SK-N-SH (cell line): ENCODE measurements at regions not wholly inside any gene's neighbourhood (a gene's known extent, or its start where the extent isn't known, plus 50 kb on each side); places are given as distances from the start of the nearest gene placed in this dataset.
A peak's percentile ranks its signal among the peaks of the same experiment; 100 is the strongest.

Experiments used
- CTCF ChIA-PET: fragments of 300-600, 350-600 bp; formaldehyde crosslinking; extraction: SDS; loops from one replicate; lab custom pipeline; 2021; lab: Yijun Ruan, JAX
- POLR2A ChIA-PET: fragments of 350-600 bp; sonication (Branson Sonifier 250); formaldehyde crosslinking; extraction: SDS; loops from one replicate; lab custom pipeline; 2020; ENCODE audit warnings: antibody characterized with exemption, inconsistent platforms; lab: Yijun Ruan, JAX
- DNase-seq: peaks from one replicate; pipeline ENCODE4 v3.0.0; 2012
- H2AFZ ChIP-seq: fragments of 200-600 bp; sonication (generic); 2 replicates; pipeline ENCODE4 v1.8.1; 2016; ENCODE audit warnings: antibody characterized with exemption, mild to moderate bottlenecking, low read depth
- H3F3A ChIP-seq: fragments of 200-600 bp; sonication (generic); replicated peaks from 2 replicates; pipeline ENCODE3; 2016; ENCODE audit warnings: antibody characterized with exemption, mild to moderate bottlenecking; ENCODE audit not compliant: insufficient read depth
- H3K27ac ChIP-seq, 2 experiments: fragments of 200-500 bp in 1 of 2; fragments of 200-600 bp in 1 of 2; sonication (Bioruptor generic) in 1 of 2; sonication (generic), shearing (Covaris generic) in 1 of 2; 2 replicates each; pipeline versions ENCODE4 v1.5.1 to v1.6.1; 2014 to 2016; ENCODE audit warnings: low read depth in 2 of 2, inconsistent platforms in 1 of 2, low read length in 1 of 2, mild to moderate bottlenecking in 1 of 2, mixed read lengths in 1 of 2
- H3K27me3 ChIP-seq: fragments of 200-600 bp; sonication (generic), shearing (Covaris generic); 2 replicates; pipeline ENCODE4 v1.6.1; 2016; ENCODE audit warnings: mixed run types; ENCODE audit not compliant: insufficient read depth
- H3K36me3 ChIP-seq, 2 experiments: fragments of 200-500 bp in 1 of 2; fragments of 200-600 bp in 1 of 2; sonication (Bioruptor generic) in 1 of 2; sonication (generic) in 1 of 2; replicated peaks in 1 of 2; 2 replicates each; pipeline versions ENCODE3 to v1.5.1; 2014 to 2016; ENCODE audit warnings: low read length in 1 of 2, mild to moderate bottlenecking in 1 of 2; ENCODE audit not compliant: insufficient read depth in 2 of 2, control insufficient read depth in 1 of 2
- H3K4me1 ChIP-seq, 2 experiments: fragments of 200-500 bp in 1 of 2; fragments of 200-600 bp in 1 of 2; sonication (Bioruptor generic) in 1 of 2; sonication (generic), shearing (Covaris generic) in 1 of 2; 2 replicates each; pipeline versions ENCODE4 v1.5.1 to v1.6.1; 2014 to 2016; ENCODE audit warnings: low read depth in 1 of 2, low read length in 1 of 2, mixed run types in 1 of 2; ENCODE audit not compliant: insufficient read depth in 2 of 2, control insufficient read depth in 1 of 2
- H3K4me2 ChIP-seq: fragments of 200-600 bp; sonication (generic), shearing (Covaris generic); 2 replicates; pipeline ENCODE4 v1.6.1; 2017; ENCODE audit warnings: mixed run types
- H3K4me3 ChIP-seq, 2 experiments: fragments of 200-500 bp in 1 of 2; fragments of 200-600 bp in 1 of 2; sonication (Bioruptor generic) in 1 of 2; sonication (generic), shearing (Covaris generic) in 1 of 2; 2 replicates each; pipeline versions ENCODE4 v1.5.1 to v1.8.1; 2014 to 2016; ENCODE audit warnings: low read depth in 2 of 2, inconsistent platforms in 1 of 2, low read length in 1 of 2, mild to moderate bottlenecking in 1 of 2, mixed read lengths in 1 of 2, moderate library complexity in 1 of 2
- H3K79me2 ChIP-seq: fragments of 200-600 bp; sonication (generic); 2 replicates; pipeline ENCODE4 v1.8.1; 2017; ENCODE audit warnings: mild to moderate bottlenecking; ENCODE audit not compliant: insufficient read depth
- H3K9ac ChIP-seq: fragments of 200-600 bp; sonication (generic); 2 replicates; pipeline ENCODE4 v1.6.1; 2017; ENCODE audit warnings: mixed run types
- H3K9me2 ChIP-seq: fragments of 200-600 bp; sonication (generic); 2 replicates; pipeline ENCODE4 v1.6.1; 2017; ENCODE audit warnings: mixed run types
- H3K9me3 ChIP-seq: fragments of 200-600 bp; sonication (generic); 2 replicates; pipeline ENCODE4 v1.6.1; 2017; ENCODE audit warnings: mixed run types, mild to moderate bottlenecking, moderate library complexity
- H4K20me1 ChIP-seq: fragments of 200-600 bp; sonication (generic); 2 replicates; pipeline ENCODE4 v1.6.1; 2017; ENCODE audit warnings: mild to moderate bottlenecking, mixed run types; ENCODE audit not compliant: insufficient read depth
- EZH2phosphoT487 ChIP-seq: fragments of 200-600 bp; sonication (generic); IDR thresholded peaks from 2 replicates; pipeline ENCODE4 v1.6.1; 2017; ENCODE audit warnings: low read depth, mixed run types, mild to moderate bottlenecking, antibody characterized with exemption, moderate library complexity, borderline replicate concordance
- FOXM1 ChIP-seq: IDR thresholded peaks from 2 replicates; pipeline ENCODE4 v1.4.0; 2012; ENCODE audit warnings: low read depth, mild to moderate bottlenecking
- MEF2A ChIP-seq: IDR thresholded peaks from 2 replicates; pipeline ENCODE4 v1.4.0; 2012; ENCODE audit warnings: low read depth, borderline replicate concordance
- MXI1 ChIP-seq: IDR thresholded peaks from 2 replicates; pipeline ENCODE4 v1.6.1; 2012; ENCODE audit warnings: mild to moderate bottlenecking, low read depth, low read length, improper control_type of control experiment
- NRF1 ChIP-seq: IDR thresholded peaks from 2 replicates; pipeline ENCODE4 v1.6.1; 2012; ENCODE audit warnings: low read depth, mild to moderate bottlenecking, low read length
- TAF1 ChIP-seq: IDR thresholded peaks from 2 replicates; pipeline ENCODE4 v1.6.1; 2012; ENCODE audit warnings: low read depth, mild to moderate bottlenecking, low read length, moderate library complexity, borderline replicate concordance
- TCF12 ChIP-seq: IDR thresholded peaks from 2 replicates; pipeline ENCODE4 v1.4.0; 2012
- TEAD4 ChIP-seq: IDR thresholded peaks from 2 replicates; pipeline ENCODE4 v1.4.0; 2012; ENCODE audit warnings: mild to moderate bottlenecking, borderline replicate concordance; ENCODE audit not compliant: insufficient read depth
- WGBS: methylation state at CpG from one replicate; pipeline ENCODE4 v1.1.6; 2017; ENCODE audit warnings: low lambda C conversion rate; 5-methylcytosine and 5-hydroxymethylcytosine counted together
- TF ChIP-seq, protein P1 (sequence below): IDR thresholded peaks from 2 replicates; pipeline ENCODE4 v1.4.0; 2012; ENCODE audit warnings: low read depth
- TF ChIP-seq, protein P2 (sequence below): fragments of 150-350 bp; IDR thresholded peaks from 2 replicates; pipeline ENCODE4 v1.6.1; 2017; ENCODE audit warnings: antibody characterized with exemption, low read length, low read depth, borderline replicate concordance
- TF ChIP-seq, protein P3 (sequence below): IDR thresholded peaks from 2 replicates; pipeline ENCODE4; 2012

GRCh38 chr17:77316651-77317050 is 175.9 kb downstream of the SEC14L1 start:
- POLR2A ChIA-PET: no interaction called here
- H3K4me2 ChIP-seq: peak overlapping the region; percentile 43
- no peaks in the 10 kb centered on the region for H4K20me1 ChIP-seq
- H3F3A ChIP-seq: peaks cover 28% of the 10 kb centered on the region
- peaks cover 56 to 58% of the 10 kb centered on the region in 2 experiments for H3K4me1 ChIP-seq
- no peak for DNase-seq
- no peak overlapping the region for H3K4me3 ChIP-seq
- peaks cover 0 to 3% of the 10 kb centered on the region in 2 experiments for H3K36me3 ChIP-seq
- H3K9me3 ChIP-seq: no peaks in the 10 kb centered on the region
- WGBS: 90% methylated on average over 8 of the region's 8 CpGs
- CTCF ChIA-PET: interaction anchor here (0.8 to 1.5 kb wide), 3 partner anchors 15 to 113 kb away, joined by 3 to 4 read pairs (median 3); no protein-coding TSS in a partner anchor
- peak overlapping the region; percentile 54; the same call in 1 of the 2 replicates for H3K9ac ChIP-seq
- H3K27me3 ChIP-seq: no peaks in the 10 kb centered on the region
- TF ChIP-seq, protein P1, sequence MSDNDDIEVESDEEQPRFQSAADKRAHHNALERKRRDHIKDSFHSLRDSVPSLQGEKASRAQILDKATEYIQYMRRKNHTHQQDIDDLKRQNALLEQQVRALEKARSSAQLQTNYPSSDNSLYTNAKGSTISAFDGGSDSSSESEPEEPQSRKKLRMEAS: no peak
- TF ChIP-seq, protein P2, sequence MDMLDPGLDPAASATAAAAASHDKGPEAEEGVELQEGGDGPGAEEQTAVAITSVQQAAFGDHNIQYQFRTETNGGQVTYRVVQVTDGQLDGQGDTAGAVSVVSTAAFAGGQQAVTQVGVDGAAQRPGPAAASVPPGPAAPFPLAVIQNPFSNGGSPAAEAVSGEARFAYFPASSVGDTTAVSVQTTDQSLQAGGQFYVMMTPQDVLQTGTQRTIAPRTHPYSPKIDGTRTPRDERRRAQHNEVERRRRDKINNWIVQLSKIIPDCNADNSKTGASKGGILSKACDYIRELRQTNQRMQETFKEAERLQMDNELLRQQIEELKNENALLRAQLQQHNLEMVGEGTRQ: no peak
- no peak for TF ChIP-seq MEF2A
- no peaks in the 10 kb centered on the region for H3K9me2 ChIP-seq
- peaks cover 24% of the 10 kb centered on the region for H3K79me2 ChIP-seq
- peak overlapping the region; percentile 19; the same call in 1 of the 2 replicates for H2AFZ ChIP-seq
- H3K27ac ChIP-seq: peak overlapping the region; percentile 78 to 89

DNA sequence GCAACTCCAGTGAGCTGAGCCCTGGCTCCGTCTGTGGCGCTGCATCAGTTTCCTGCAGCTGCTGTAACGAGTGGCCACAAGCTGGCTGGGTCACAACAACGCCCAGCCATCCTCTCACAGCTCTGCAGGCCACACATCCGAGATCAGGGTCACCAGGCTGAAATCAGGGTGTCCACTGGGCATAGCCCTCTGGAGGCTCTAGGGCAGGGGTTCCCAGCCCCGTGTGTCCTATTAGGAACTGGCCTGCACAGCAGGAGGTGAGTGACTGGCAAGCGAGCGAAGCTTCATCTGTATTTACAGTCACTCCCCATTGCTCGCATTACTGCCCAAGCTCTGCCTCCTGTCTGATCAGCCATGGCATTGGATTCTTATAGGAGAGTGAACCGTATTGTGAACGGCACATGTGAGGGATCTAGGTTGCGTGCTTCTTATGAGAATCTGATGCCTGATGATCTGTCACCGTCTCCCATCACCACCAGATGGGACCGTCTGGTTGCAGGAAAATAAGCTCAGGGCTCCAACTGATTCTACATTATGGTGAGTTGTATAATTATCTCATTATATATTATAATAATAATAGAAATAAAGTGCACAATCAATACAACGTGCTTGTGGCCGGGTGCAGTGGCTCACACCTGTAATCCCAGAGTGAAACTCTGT is 176.5 kb downstream of the SEC14L1 start:
- H3K9ac ChIP-seq: no peak overlapping the region
- H3K4me2 ChIP-seq: no peak overlapping the region; the same call in 1 of the 2 replicates
- no peak overlapping the region for H2AFZ ChIP-seq
- peak overlapping the region; percentile 0 to 78 for H3K27ac ChIP-seq
- peaks cover 0 to 3% of the 10 kb centered on the region in 2 experiments for H3K36me3 ChIP-seq
- H3K79me2 ChIP-seq: peaks cover 29% of the 10 kb centered on the region
- H3K9me2 ChIP-seq: no peaks in the 10 kb centered on the region
- H3F3A ChIP-seq: peaks cover 30% of the 10 kb centered on the region
- CTCF ChIA-PET: interaction anchor here (0.8 to 1.5 kb wide), 3 partner anchors 14 to 112 kb away, joined by 3 to 4 read pairs (median 3); no protein-coding TSS in a partner anchor
- TF ChIP-seq MXI1 (no peak), EZH2phosphoT487 (no peak), TAF1 (no peak)
- H3K9me3 ChIP-seq: no peaks in the 10 kb centered on the region
- H3K4me3 ChIP-seq: no peak overlapping the region
- POLR2A ChIA-PET: interaction anchor here (0.8 kb wide), 1 partner anchor 10 kb away, joined by 3 read pairs; no protein-coding TSS in a partner anchor
- no peaks in the 10 kb centered on the region for H3K27me3 ChIP-seq
- peak; percentile 24 for DNase-seq
- H4K20me1 ChIP-seq: no peaks in the 10 kb centered on the region
- peaks cover 61% of the 10 kb centered on the region in 2 experiments for H3K4me1 ChIP-seq
- WGBS: 93% methylated on average over 16 of the region's 16 CpGs

- TF ChIP-seq FOXM1: no peak
- TF ChIP-seq, protein P3, sequence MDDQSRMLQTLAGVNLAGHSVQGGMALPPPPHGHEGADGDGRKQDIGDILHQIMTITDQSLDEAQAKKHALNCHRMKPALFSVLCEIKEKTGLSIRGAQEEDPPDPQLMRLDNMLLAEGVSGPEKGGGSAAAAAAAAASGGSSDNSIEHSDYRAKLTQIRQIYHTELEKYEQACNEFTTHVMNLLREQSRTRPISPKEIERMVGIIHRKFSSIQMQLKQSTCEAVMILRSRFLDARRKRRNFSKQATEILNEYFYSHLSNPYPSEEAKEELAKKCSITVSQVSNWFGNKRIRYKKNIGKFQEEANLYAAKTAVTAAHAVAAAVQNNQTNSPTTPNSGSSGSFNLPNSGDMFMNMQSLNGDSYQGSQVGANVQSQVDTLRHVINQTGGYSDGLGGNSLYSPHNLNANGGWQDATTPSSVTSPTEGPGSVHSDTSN: no peak
- no peak for TF ChIP-seq TAF1
- TF ChIP-seq NRF1: no peak
- TF ChIP-seq TCF12: no peak
- TF ChIP-seq TEAD4: no peak
- H3K36me3 ChIP-seq: no peaks in the 10 kb centered on the region
- 0 out of 4 replicates have a peak overlapping the region, but pooled peaks of 1 of the 2 experiments have one; percentile 81 for H3K27ac ChIP-seq
- DNase-seq: no peak
- no peak overlapping the region for H3K4me2 ChIP-seq
- H3K79me2 ChIP-seq: peaks cover 35% of the 10 kb centered on the region
- 92% methylated on average over 7 of the region's 7 CpGs for WGBS
- H3K27me3 ChIP-seq: no peaks in the 10 kb centered on the region
- no peaks in the 10 kb centered on the region for H4K20me1 ChIP-seq
- H3K4me1 ChIP-seq: peaks cover 65 to 66% of the 10 kb centered on the region in 2 experiments
- H3K9ac ChIP-seq: no peak overlapping the region
- no peak overlapping the region for H2AFZ ChIP-seq
- no peaks in the 10 kb centered on the region for H3K9me2 ChIP-seq
- ChIA-PET CTCF (interaction anchor here (1.4 kb wide), 1 partner anchor 14 kb away, joined by 3 read pairs; no protein-coding TSS in a partner anchor), POLR2A (no interaction called here)
- no peaks in the 10 kb centered on the region for H3K9me3 ChIP-seq
- H3K4me3 ChIP-seq: no peak overlapping the region
- peaks cover 36% of the 10 kb centered on the region for H3F3A ChIP-seq
Observed at GRCh38 chr17:77318021-77318420, 177.3 kb downstream of the SEC14L1 start.
